OCI-LY3 (cell line): ENCODE measurements at regions not wholly inside any gene's neighbourhood (a gene's known extent, or its start where the extent isn't known, plus 50 kb on each side); places are given as distances from the start of the nearest gene placed in this dataset.
A peak's percentile ranks its signal among the peaks of the same experiment; 100 is the strongest.
"Not testable (repeated sequence)": the region's sequence is repeated elsewhere in the genome, so short reads cannot be mapped to it uniquely, and the experiment has no call there.

Experiments
- H2AFZ ChIP-seq: fragments of 200-600, 300-600 bp; shearing (Covaris generic); 2 replicates; pipeline ENCODE4 v1.6.0; 2014; ENCODE audit warnings: antibody characterized with exemption, low read depth, low read length
- H3K27ac ChIP-seq: fragments of 200-600, 300-600 bp; sonication (generic); 2 replicates; pipeline ENCODE4 v1.5.1; 2014; ENCODE audit warnings: mild to moderate bottlenecking, low read length, moderate library complexity, mixed read lengths
- H3K27me3 ChIP-seq: fragments of 200-600, 300-600 bp; sonication (generic); 2 replicates; pipeline ENCODE4 v1.6.1; 2014; ENCODE audit warnings: low read depth, low read length, mixed read lengths
- H3K36me3 ChIP-seq: fragments of 200-600, 300-600 bp; sonication (generic); replicated peaks from 2 replicates; pipeline ENCODE3; 2014; ENCODE audit warnings: low read depth, low read length, mixed read lengths
- H3K4me1 ChIP-seq: fragments of 300-600, 200-600 bp; sonication (generic); 2 replicates; pipeline ENCODE4 v1.6.1; 2014; ENCODE audit warnings: low read length, mixed read lengths
- H3K4me2 ChIP-seq: fragments of 200-600, 300-600 bp; sonication (generic); 2 replicates; pipeline ENCODE4 v1.6.1; 2014; ENCODE audit warnings: low read length, mixed read lengths
- H3K4me3 ChIP-seq: fragments of 300-600, 200-600 bp; sonication (generic); 2 replicates; pipeline ENCODE4 v1.5.1; 2014; ENCODE audit warnings: antibody characterized with exemption, mild to moderate bottlenecking, low read length, moderate library complexity
- H3K79me2 ChIP-seq: fragments of 300-600, 200-600 bp; shearing (Covaris generic); 2 replicates; pipeline ENCODE4 v1.6.1; 2014; ENCODE audit warnings: mild to moderate bottlenecking, low read length, mixed read lengths
- H3K9ac ChIP-seq: fragments of 300-600, 200-600 bp; shearing (Covaris generic); 2 replicates; pipeline ENCODE4 v1.6.0; 2014; ENCODE audit warnings: mild to moderate bottlenecking, low read length, moderate library complexity
- H3K9me3 ChIP-seq: fragments of 200-600, 300-600 bp; shearing (Covaris generic); 2 replicates; pipeline ENCODE4 v1.6.1; 2014; ENCODE audit warnings: low read length, mixed read lengths; ENCODE audit not compliant: insufficient read depth
- H4K20me1 ChIP-seq: fragments of 200-600, 300-600 bp; sonication (generic); 2 replicates; pipeline ENCODE4 v1.6.1; 2016; ENCODE audit warnings: low read length, mixed read lengths; ENCODE audit not compliant: insufficient read depth
- EZH2phosphoT487 ChIP-seq: fragments of 200-600 bp; shearing (Covaris generic); IDR thresholded peaks from 2 replicates; pipeline ENCODE4 v1.6.1; 2018; ENCODE audit warnings: antibody characterized with exemption, mixed run types, low read depth
- TF ChIP-seq, protein P1 (sequence below): fragments of 200-600, 300-600 bp; sonication (generic); IDR thresholded peaks from 2 replicates; pipeline ENCODE4 v1.5.1; 2014; ENCODE audit warnings: antibody characterized with exemption, low read length, low read depth

DNA sequence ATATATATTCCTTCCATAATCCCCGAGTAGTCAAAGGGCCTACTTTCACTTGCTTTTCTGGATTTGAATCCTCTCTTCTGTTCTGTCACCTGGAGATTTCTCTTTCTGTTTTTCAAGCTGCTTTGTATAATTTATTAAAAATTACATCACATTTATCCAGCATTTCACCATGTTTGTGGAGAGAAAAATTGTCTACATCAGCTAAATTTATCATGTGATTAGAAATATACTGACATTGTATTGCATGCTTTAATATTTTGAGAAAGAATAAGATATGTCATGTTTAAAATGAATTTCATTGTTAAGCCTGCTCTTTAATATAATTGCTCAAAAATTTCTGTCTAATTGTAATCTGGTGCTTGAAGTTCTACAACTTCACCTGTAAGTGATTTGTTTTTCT is 323.1 kb upstream of the DKK2 start:
- Histone ChIP-seq H2AFZ (no peak overlapping the region), H3K9me3 (no peaks in the 10 kb centered on the region), H3K27me3 (no peaks in the 10 kb centered on the region), H3K36me3 (no peaks in the 10 kb centered on the region), H3K79me2 (no peaks in the 10 kb centered on the region), H3K4me2 (peak overlapping the region; percentile 36), H3K9ac (no peak overlapping the region), H4K20me1 (no peaks in the 10 kb centered on the region), H3K4me3 (no peak overlapping the region), H3K27ac (no peak overlapping the region), H3K4me1 (peaks cover 24% of the 10 kb centered on the region)
- no peak for TF ChIP-seq EZH2phosphoT487
- TF ChIP-seq, protein P1, sequence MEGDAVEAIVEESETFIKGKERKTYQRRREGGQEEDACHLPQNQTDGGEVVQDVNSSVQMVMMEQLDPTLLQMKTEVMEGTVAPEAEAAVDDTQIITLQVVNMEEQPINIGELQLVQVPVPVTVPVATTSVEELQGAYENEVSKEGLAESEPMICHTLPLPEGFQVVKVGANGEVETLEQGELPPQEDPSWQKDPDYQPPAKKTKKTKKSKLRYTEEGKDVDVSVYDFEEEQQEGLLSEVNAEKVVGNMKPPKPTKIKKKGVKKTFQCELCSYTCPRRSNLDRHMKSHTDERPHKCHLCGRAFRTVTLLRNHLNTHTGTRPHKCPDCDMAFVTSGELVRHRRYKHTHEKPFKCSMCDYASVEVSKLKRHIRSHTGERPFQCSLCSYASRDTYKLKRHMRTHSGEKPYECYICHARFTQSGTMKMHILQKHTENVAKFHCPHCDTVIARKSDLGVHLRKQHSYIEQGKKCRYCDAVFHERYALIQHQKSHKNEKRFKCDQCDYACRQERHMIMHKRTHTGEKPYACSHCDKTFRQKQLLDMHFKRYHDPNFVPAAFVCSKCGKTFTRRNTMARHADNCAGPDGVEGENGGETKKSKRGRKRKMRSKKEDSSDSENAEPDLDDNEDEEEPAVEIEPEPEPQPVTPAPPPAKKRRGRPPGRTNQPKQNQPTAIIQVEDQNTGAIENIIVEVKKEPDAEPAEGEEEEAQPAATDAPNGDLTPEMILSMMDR, result no peak

DNA sequence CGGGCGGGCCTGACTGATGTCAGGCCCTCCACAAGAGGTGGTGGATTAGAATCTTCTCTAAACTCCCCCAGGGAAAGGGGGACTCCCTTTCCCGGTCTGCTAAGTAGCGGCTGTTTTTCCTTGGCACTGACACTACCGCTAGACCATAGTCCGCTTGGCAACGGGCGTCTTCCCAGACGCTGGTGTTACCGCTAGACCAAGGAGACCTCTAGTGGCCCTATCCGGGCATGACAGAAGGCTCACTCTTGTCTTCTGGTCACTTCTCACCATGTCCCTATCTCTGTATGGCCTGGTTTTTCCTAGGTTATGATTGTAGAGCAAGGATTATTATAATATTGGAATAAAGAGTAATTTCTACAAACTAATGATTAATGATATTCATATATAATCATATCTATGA is 318.2 kb upstream of the DKK2 start:
- not testable (repeated sequence) for H3K9me3 ChIP-seq, H3K9ac ChIP-seq, H2AFZ ChIP-seq, H3K27me3 ChIP-seq, H4K20me1 ChIP-seq, H3K4me1 ChIP-seq, H3K27ac ChIP-seq, H3K4me2 ChIP-seq, H3K4me3 ChIP-seq, H3K36me3 ChIP-seq, H3K79me2 ChIP-seq

DNA sequence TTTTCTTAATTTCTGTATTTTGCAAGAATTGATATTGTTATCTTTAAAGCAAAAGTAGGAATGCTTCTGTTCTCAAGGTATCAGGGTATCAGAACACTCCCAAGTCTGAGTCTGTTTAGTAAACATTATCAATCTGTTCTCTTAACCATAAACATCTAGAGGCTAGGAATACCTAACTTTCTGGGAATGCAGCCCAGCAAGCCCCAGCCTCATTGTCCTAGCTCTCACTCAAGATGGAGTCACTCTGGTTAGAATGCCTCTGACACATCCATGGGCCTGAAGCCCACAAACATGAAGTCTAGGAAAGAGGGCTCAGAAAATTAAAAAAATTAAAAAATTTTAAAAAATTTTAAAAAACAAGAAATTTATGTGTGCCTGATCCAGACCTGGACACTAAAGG is 315.1 kb upstream of the DKK2 start:
- Histone ChIP-seq H3K36me3 (no peaks in the 10 kb centered on the region), H3K4me1 (no peaks in the 10 kb centered on the region), H3K9ac (no peak overlapping the region), H3K27me3 (no peaks in the 10 kb centered on the region), H2AFZ (no peak overlapping the region), H3K79me2 (no peaks in the 10 kb centered on the region), H3K9me3 (no peaks in the 10 kb centered on the region), H3K4me2 (no peak overlapping the region), H3K4me3 (no peak overlapping the region), H3K27ac (no peak overlapping the region), H4K20me1 (no peaks in the 10 kb centered on the region)
- TF ChIP-seq, protein P1, result no peak
- no peak for TF ChIP-seq EZH2phosphoT487

DNA sequence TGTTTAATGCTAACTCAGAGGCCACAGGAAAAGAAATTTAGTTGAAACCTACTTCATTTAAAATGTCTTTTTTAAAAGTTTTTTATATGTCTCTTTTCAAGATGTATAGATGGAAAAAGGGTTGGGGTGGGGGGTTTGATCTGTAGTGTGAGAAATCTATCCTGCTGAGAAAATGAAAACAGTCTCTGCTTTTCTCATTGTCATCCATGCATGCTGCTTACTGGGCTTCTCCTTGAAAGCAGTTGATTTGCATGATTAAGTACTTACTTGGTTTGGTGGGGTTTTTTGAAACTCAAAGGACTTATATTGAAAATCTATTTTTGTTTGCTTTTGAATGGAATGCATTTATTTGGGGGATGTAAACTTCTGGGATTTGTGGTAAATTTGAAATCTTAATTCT is 313.6 kb upstream of the DKK2 start:
- Histone ChIP-seq H3K4me3 (no peak overlapping the region), H3K4me2 (no peak overlapping the region), H2AFZ (no peak overlapping the region), H3K79me2 (no peaks in the 10 kb centered on the region), H3K27me3 (no peaks in the 10 kb centered on the region), H3K9ac (no peak overlapping the region), H3K27ac (no peak overlapping the region), H3K36me3 (no peaks in the 10 kb centered on the region), H3K4me1 (no peaks in the 10 kb centered on the region), H4K20me1 (no peaks in the 10 kb centered on the region), H3K9me3 (no peaks in the 10 kb centered on the region)
- TF ChIP-seq, protein P1, result no peak
- TF ChIP-seq EZH2phosphoT487, result no peak

DNA sequence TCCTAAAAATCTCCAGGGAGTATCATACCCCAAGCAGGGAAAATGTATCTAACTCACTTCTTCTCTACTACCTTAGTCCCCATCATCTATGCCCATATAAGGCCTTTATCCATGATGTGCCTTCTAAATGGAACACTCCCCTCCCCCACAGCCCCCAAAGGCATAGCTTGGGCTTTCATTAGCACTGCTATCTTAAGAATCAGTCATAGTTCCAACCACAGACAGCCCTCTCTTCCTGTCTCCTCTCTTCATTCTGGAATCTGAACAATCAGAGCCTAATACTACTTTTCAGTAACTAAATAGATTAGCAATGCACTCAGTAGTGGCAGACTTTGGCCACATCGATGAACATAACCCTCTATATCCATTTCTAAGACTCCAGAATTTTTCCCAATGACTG is 313.2 kb upstream of the DKK2 start:
- no peak overlapping the region for H3K4me3 ChIP-seq

More for the DNA sequence above, 313.2 kb upstream of the DKK2 start:
- Histone ChIP-seq H4K20me1 (no peaks in the 10 kb centered on the region), H3K27ac (no peak overlapping the region), H3K4me2 (no peak overlapping the region), H3K79me2 (no peaks in the 10 kb centered on the region), H3K9ac (no peak overlapping the region), H3K9me3 (no peaks in the 10 kb centered on the region), H2AFZ (no peak overlapping the region), H3K36me3 (no peaks in the 10 kb centered on the region), H3K4me1 (no peaks in the 10 kb centered on the region), H3K27me3 (no peaks in the 10 kb centered on the region)
- TF ChIP-seq, protein P1, result no peak
- TF ChIP-seq EZH2phosphoT487, result no peak
